H1 (cell line): ENCODE measurements at regions not wholly inside any gene's neighbourhood (a gene's known extent, or its start where the extent isn't known, plus 50 kb on each side); places are given as distances from the start of the nearest gene placed in this dataset.

ENCODE experiments used
- ATF3 ChIP-seq: IDR thresholded peaks from 2 replicates; pipeline ENCODE4 v1.6.1; 2011; ENCODE audit warnings: low read depth, mild to moderate bottlenecking, low read length; ENCODE audit not compliant: insufficient read depth
- CEBPB ChIP-seq: IDR thresholded peaks from 2 replicates; pipeline ENCODE4 v1.6.1; 2012; ENCODE audit warnings: low read depth, low read length
- CTCF ChIP-seq, 3 experiments: IDR thresholded peaks; 1 replicate in 2 of 3; 2 replicates in 1 of 3; pipeline versions ENCODE4 v1.5.1 to v1.6.1; 2011; ENCODE audit warnings: low read length in 3 of 3, mild to moderate bottlenecking in 3 of 3, inconsistent platforms in 2 of 3, low read depth in 1 of 3, moderate library complexity in 1 of 3; ENCODE audit not compliant: insufficient read depth in 1 of 3; ENCODE audit errors: control extremely low read depth in 1 of 3
- KDM1A ChIP-seq: fragments of 200-600, 300-600 bp; sonication (generic); IDR thresholded peaks from 2 replicates; pipeline ENCODE4 v1.7.1; 2016; ENCODE audit warnings: mild to moderate bottlenecking, low read length, borderline replicate concordance
- POLR2A ChIP-seq, 2 experiments: IDR thresholded peaks; 1 replicate in 1 of 2; 2 replicates in 1 of 2; pipeline ENCODE4 v1.6.1; 2011; ENCODE audit warnings: low read depth in 2 of 2, low read length in 2 of 2, mild to moderate bottlenecking in 2 of 2; ENCODE audit errors: control extremely low read depth in 1 of 2
- SUZ12 ChIP-seq: fragments of 200-600 bp; sonication (generic); IDR thresholded peaks from 2 replicates; pipeline ENCODE4 v1.6.1; 2012; ENCODE audit warnings: mild to moderate bottlenecking, inconsistent platforms, low read length, moderate library complexity, mixed read lengths

DNA sequence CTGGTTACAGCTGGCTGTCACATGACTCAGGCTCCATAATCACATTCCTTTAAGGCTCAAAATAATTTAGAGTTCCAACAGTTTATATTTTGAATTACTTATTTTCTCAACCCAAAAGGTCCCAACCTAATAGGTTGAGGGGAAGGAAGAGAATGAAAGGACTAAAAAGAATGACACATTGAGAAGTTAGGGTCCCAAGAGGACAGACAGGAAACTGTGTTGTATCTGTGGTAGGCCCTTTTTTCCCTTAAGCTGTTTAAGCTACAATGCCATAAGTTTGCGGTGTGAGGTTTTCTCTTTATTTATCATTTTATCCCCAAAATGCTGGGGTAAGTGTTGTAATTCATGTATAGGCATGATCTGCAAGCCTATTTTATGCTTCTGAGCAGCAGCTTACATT, 290.2 kb downstream of the ZNF674 start:
- no peak for TF ChIP-seq KDM1A
- no peak for TF ChIP-seq CTCF (IDR thresholded peaks at IDR 0.05; ENCODE audit: control extremely low read depth in 1 of 3, insufficient read depth in 1 of 3, low read depth in 1 of 3, low read length in 3 of 3)
- no peak for TF ChIP-seq SUZ12
- TF ChIP-seq ATF3 = no peak
- TF ChIP-seq CEBPB = no peak
- no peak for TF ChIP-seq POLR2A (IDR thresholded peaks at IDR 0.05; ENCODE audit: control extremely low read depth in 1 of 2, low read depth in 2 of 2, low read length in 2 of 2)
